ENCODE measurements at regions not wholly inside any gene's neighbourhood (a gene's known extent, or its start where the extent isn't known, plus 50 kb on each side); places are given as distances from the start of the nearest gene placed in this dataset.

- H3K4me1 ChIP-seq (ENCODE audit: control insufficient read depth, insufficient read depth, low read length): no peaks in the 10 kb centered on the region
- no peak for DNase-seq (ENCODE audit: low read depth, low spot score)
- POLR2A ChIA-PET: no interaction called here
- in situ Hi-C loops (cut with HindIII; ENCODE audit: low pct_unique_long_range_greater_than_20kb, low sequenced_read_pairs): no loop called here
- no peak overlapping the region for H3K4me3 ChIP-seq (ENCODE audit: low read depth in 2 of 2, low read length in 2 of 2)
- no peaks in the 10 kb centered on the region for H3K9me3 ChIP-seq (ENCODE audit: control insufficient read depth, insufficient read depth, low read depth, low read length)
- H3K36me3 ChIP-seq (ENCODE audit: control insufficient read depth, insufficient read depth, low read length): no peaks in the 10 kb centered on the region
- no peak for ATAC-seq
- no peak overlapping the region for H3K27ac ChIP-seq (ENCODE audit: low read length)
- CTCF ChIA-PET: no interaction called here
- BruUV-seq (replicated peaks): no TSS peak
- H3K27me3 ChIP-seq (ENCODE audit: control insufficient read depth, insufficient read depth, low read length): no peaks in the 10 kb centered on the region
- TF ChIP-seq TCF7L2 (IDR thresholded peaks at IDR 0.05; ENCODE audit: low read depth, low read length): no peak
- TF ChIP-seq, protein P1, sequence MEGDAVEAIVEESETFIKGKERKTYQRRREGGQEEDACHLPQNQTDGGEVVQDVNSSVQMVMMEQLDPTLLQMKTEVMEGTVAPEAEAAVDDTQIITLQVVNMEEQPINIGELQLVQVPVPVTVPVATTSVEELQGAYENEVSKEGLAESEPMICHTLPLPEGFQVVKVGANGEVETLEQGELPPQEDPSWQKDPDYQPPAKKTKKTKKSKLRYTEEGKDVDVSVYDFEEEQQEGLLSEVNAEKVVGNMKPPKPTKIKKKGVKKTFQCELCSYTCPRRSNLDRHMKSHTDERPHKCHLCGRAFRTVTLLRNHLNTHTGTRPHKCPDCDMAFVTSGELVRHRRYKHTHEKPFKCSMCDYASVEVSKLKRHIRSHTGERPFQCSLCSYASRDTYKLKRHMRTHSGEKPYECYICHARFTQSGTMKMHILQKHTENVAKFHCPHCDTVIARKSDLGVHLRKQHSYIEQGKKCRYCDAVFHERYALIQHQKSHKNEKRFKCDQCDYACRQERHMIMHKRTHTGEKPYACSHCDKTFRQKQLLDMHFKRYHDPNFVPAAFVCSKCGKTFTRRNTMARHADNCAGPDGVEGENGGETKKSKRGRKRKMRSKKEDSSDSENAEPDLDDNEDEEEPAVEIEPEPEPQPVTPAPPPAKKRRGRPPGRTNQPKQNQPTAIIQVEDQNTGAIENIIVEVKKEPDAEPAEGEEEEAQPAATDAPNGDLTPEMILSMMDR (IDR thresholded peaks at IDR 0.05): no peak
- TF ChIP-seq SIN3A (IDR thresholded peaks at IDR 0.05; ENCODE audit: borderline replicate concordance, insufficient read depth, low read depth, low read length): no peak
- TF ChIP-seq POLR2AphosphoS5 (IDR thresholded peaks at IDR 0.05; ENCODE audit: low read depth, low read length): no peak
- TF ChIP-seq REST (IDR thresholded peaks at IDR 0.05; ENCODE audit: insufficient read depth in 1 of 2, low read depth in 2 of 2, low read length in 1 of 2): no peak
- intact Hi-C loops (cut with micrococcal nuclease; ENCODE audit: unreplicated experiment): no loop called here
These were observed 93.1 kb downstream of the LMO4 start for GRCh38 chr1:87421809-87422208.

- Histone ChIP-seq H3K36me3 (ENCODE audit: control insufficient read depth, insufficient read depth, low read length) (no peaks in the 10 kb centered on the region), H3K4me3 (ENCODE audit: low read depth in 2 of 2, low read length in 2 of 2) (no peak overlapping the region), H3K27me3 (ENCODE audit: control insufficient read depth, insufficient read depth, low read length) (no peaks in the 10 kb centered on the region), H3K4me1 (ENCODE audit: control insufficient read depth, insufficient read depth, low read length) (no peaks in the 10 kb centered on the region), H3K9me3 (ENCODE audit: control insufficient read depth, insufficient read depth, low read depth, low read length) (no peaks in the 10 kb centered on the region), H3K27ac (ENCODE audit: low read length) (no peak overlapping the region)
- BruUV-seq (replicated peaks): no TSS peak
- in situ Hi-C loops (cut with HindIII; ENCODE audit: low pct_unique_long_range_greater_than_20kb, low sequenced_read_pairs): no loop called here
- CTCF ChIA-PET: no interaction called here
- POLR2A ChIA-PET: no interaction called here
- TF ChIP-seq, protein P1 (IDR thresholded peaks at IDR 0.05): no peak
- no peak for TF ChIP-seq TCF7L2 (IDR thresholded peaks at IDR 0.05; ENCODE audit: low read depth, low read length)
- no peak for TF ChIP-seq POLR2AphosphoS5 (IDR thresholded peaks at IDR 0.05; ENCODE audit: low read depth, low read length)
- intact Hi-C loops (cut with micrococcal nuclease; ENCODE audit: unreplicated experiment): no loop called here
- ATAC-seq: no peak
- DNase-seq (ENCODE audit: low read depth, low spot score): no peak
These were observed 95.9 kb downstream of the LMO4 start for GRCh38 chr1:87424541-87424940.

Data from Panc1 (cell line).